ENCODE measurements at regions not wholly inside any gene's neighbourhood (a gene's known extent, or its start where the extent isn't known, plus 50 kb on each side); places are given as distances from the start of the nearest gene placed in this dataset.

DNA sequence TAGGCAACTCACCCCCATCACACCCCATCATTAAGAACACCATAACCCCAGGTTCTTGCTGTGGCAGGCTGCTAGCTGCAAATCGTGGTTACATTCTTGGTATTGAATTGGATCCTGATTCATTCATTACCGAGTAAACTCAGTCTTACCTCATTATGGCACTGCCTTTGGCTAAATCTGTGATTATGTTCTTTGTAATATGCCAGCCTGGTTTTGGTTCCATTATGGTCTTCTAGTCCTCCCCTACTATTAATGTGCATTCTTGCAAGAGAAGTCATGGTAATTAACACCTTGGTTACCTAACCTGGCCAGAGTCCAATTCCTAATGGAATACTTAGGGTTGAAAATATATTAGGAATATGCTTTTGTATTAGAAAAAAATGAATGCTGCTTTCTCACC lies 258.9 kb upstream of the APCDD1 start:
- TF ChIP-seq, protein P1, sequence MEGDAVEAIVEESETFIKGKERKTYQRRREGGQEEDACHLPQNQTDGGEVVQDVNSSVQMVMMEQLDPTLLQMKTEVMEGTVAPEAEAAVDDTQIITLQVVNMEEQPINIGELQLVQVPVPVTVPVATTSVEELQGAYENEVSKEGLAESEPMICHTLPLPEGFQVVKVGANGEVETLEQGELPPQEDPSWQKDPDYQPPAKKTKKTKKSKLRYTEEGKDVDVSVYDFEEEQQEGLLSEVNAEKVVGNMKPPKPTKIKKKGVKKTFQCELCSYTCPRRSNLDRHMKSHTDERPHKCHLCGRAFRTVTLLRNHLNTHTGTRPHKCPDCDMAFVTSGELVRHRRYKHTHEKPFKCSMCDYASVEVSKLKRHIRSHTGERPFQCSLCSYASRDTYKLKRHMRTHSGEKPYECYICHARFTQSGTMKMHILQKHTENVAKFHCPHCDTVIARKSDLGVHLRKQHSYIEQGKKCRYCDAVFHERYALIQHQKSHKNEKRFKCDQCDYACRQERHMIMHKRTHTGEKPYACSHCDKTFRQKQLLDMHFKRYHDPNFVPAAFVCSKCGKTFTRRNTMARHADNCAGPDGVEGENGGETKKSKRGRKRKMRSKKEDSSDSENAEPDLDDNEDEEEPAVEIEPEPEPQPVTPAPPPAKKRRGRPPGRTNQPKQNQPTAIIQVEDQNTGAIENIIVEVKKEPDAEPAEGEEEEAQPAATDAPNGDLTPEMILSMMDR (IDR thresholded peaks at IDR 0.05): no peak
- TF ChIP-seq POLR2A (IDR thresholded peaks at IDR 0.05) (no peak), POLR2AphosphoS5 (IDR thresholded peaks at IDR 0.05; ENCODE audit: insufficient read depth in 1 of 2, low read depth in 1 of 2) (no peak)
